Smooth muscle cell (in vitro differentiated cells): ENCODE measurements at regions not wholly inside any gene's neighbourhood (a gene's known extent, or its start where the extent isn't known, plus 50 kb on each side); places are given as distances from the start of the nearest gene placed in this dataset.
A peak's percentile ranks its signal among the peaks of the same experiment; 100 is the strongest.

Source experiments
- DNase-seq: peaks from one replicate; lab custom pipeline; 2025; ENCODE audit not compliant: unreplicated experiment; lab: John Stamatoyannopoulos, UW
- H2AFZ ChIP-seq: fragments of 200-600 bp; sonication (generic); 2 replicates; pipeline ENCODE4 v1.6.0; 2016; ENCODE audit warnings: antibody characterized with exemption, low read depth, mild to moderate bottlenecking
- H3F3A ChIP-seq: fragments of 200-600 bp; sonication (generic); 2 replicates; pipeline ENCODE4 v1.6.0; 2017; ENCODE audit warnings: antibody characterized with exemption, low read depth
- H3K27ac ChIP-seq: fragments of 200-600 bp; sonication (generic); 2 replicates; pipeline ENCODE4 v1.5.1; 2016; ENCODE audit warnings: low read depth, mild to moderate bottlenecking
- H3K27me3 ChIP-seq: fragments of 200-600 bp; sonication (generic); 2 replicates; pipeline ENCODE4 v1.6.1; 2016; ENCODE audit warnings: low read depth, mild to moderate bottlenecking
- H3K36me3 ChIP-seq: fragments of 200-600 bp; sonication (generic); 2 replicates; pipeline ENCODE4 v1.5.1; 2016; ENCODE audit warnings: low read depth
- H3K4me1 ChIP-seq: fragments of 200-600 bp; sonication (generic); 2 replicates; pipeline ENCODE4 v1.5.1; 2016; ENCODE audit warnings: low read depth
- H3K4me2 ChIP-seq: fragments of 200-600 bp; sonication (generic); 2 replicates; pipeline ENCODE4 v1.6.0; 2016; ENCODE audit warnings: mild to moderate bottlenecking
- H3K4me3 ChIP-seq: fragments of 200-600 bp; sonication (generic); 2 replicates; pipeline ENCODE4 v1.5.1; 2016; ENCODE audit warnings: mild to moderate bottlenecking
- H3K79me2 ChIP-seq: fragments of 200-600 bp; sonication (generic); 2 replicates; pipeline ENCODE4 v1.6.0; 2016; ENCODE audit warnings: low read depth, mild to moderate bottlenecking
- H3K9ac ChIP-seq: fragments of 200-600 bp; sonication (generic); 2 replicates; pipeline ENCODE4 v1.6.0; 2016; ENCODE audit warnings: low read depth
- H3K9me3 ChIP-seq: fragments of 200-600 bp; sonication (generic); replicated peaks from 2 replicates; pipeline ENCODE4 v1.5.1; 2016; ENCODE audit warnings: low read depth
- H4K20me1 ChIP-seq: fragments of 200-600 bp; sonication (generic); 2 replicates; pipeline ENCODE4 v1.6.0; 2016; ENCODE audit warnings: low read depth
- CTCF ChIP-seq: fragments of 200-600 bp; sonication (generic); IDR thresholded peaks from 2 replicates; pipeline ENCODE4 v1.5.1; 2017; ENCODE audit warnings: borderline replicate concordance, mild to moderate bottlenecking, antibody characterized with exemption; ENCODE audit not compliant: insufficient read depth, poor library complexity, severe bottlenecking
- WGBS: methylation state at CpG from one replicate; pipeline ENCODE4 v1.1.7; 2016; ENCODE audit warnings: low lambda C conversion rate; 5-methylcytosine and 5-hydroxymethylcytosine counted together

GRCh38 chr2:17422061-17422460, 96.2 kb downstream of the RAD51AP2 start:
- no peak overlapping the region for H3K27ac ChIP-seq

GRCh38 chr2:17416884-17417391, 101.3 kb downstream of the RAD51AP2 start:
- H3K79me2 ChIP-seq: no peaks in the 10 kb centered on the region

More at GRCh38 chr2:17422061-17422460, 96.2 kb downstream of the RAD51AP2 start:
- DNase-seq: no peak
- Histone ChIP-seq H3K4me1 (no peaks in the 10 kb centered on the region), H3K4me3 (no peak overlapping the region), H2AFZ (no peak overlapping the region), H4K20me1 (no peaks in the 10 kb centered on the region), H3K9me3 (no peaks in the 10 kb centered on the region), H3K79me2 (no peaks in the 10 kb centered on the region), H3K4me2 (no peak overlapping the region), H3K27me3 (no peaks in the 10 kb centered on the region), H3K36me3 (no peaks in the 10 kb centered on the region), H3K9ac (no peak overlapping the region), H3F3A (no peaks in the 10 kb centered on the region)
- TF ChIP-seq CTCF: no peak

GRCh38 chr2:17413036-17413435, 105.2 kb downstream of the RAD51AP2 start:
- Histone ChIP-seq H3K4me1 (no peaks in the 10 kb centered on the region), H3F3A (no peaks in the 10 kb centered on the region), H3K36me3 (no peaks in the 10 kb centered on the region), H3K79me2 (no peaks in the 10 kb centered on the region), H3K4me2 (no peak overlapping the region), H3K27ac (no peak overlapping the region), H4K20me1 (no peaks in the 10 kb centered on the region), H3K27me3 (no peaks in the 10 kb centered on the region), H3K9me3 (no peaks in the 10 kb centered on the region), H3K9ac (no peak overlapping the region), H3K4me3 (no peak overlapping the region), H2AFZ (no peak overlapping the region)
- no peak for DNase-seq
- no peak for TF ChIP-seq CTCF
- 88% methylated on average over 1 of the region's 1 CpG for WGBS

More at GRCh38 chr2:17416884-17417391, 101.3 kb downstream of the RAD51AP2 start:
- H3F3A ChIP-seq: no peaks in the 10 kb centered on the region
- peak overlapping the region; percentile 56 for H3K27ac ChIP-seq
- H4K20me1 ChIP-seq: no peaks in the 10 kb centered on the region
- 37% methylated on average over 3 of the region's 3 CpGs for WGBS
- no peak overlapping the region for H2AFZ ChIP-seq
- H3K27me3 ChIP-seq: no peaks in the 10 kb centered on the region
- H3K4me3 ChIP-seq: no peak overlapping the region
- H3K4me2 ChIP-seq: no peak overlapping the region
- no peak for DNase-seq
- H3K4me1 ChIP-seq: no peaks in the 10 kb centered on the region
- no peaks in the 10 kb centered on the region for H3K9me3 ChIP-seq
- TF ChIP-seq CTCF: no peak
- no peak overlapping the region for H3K9ac ChIP-seq
- H3K36me3 ChIP-seq: no peaks in the 10 kb centered on the region

GRCh38 chr2:17401096-17401495, 117.1 kb downstream of the RAD51AP2 start:
- Histone ChIP-seq H3K4me2 (no peak overlapping the region), H3K9me3 (peaks cover 20% of the 10 kb centered on the region), H3K36me3 (no peaks in the 10 kb centered on the region), H3K4me3 (no peak overlapping the region), H2AFZ (no peak overlapping the region), H4K20me1 (no peaks in the 10 kb centered on the region), H3F3A (no peaks in the 10 kb centered on the region), H3K9ac (no peak overlapping the region), H3K27ac (no peak overlapping the region), H3K27me3 (no peaks in the 10 kb centered on the region), H3K4me1 (no peaks in the 10 kb centered on the region), H3K79me2 (no peaks in the 10 kb centered on the region)
- no peak for TF ChIP-seq CTCF
- DNase-seq: no peak
- 78% methylated on average over 1 of the region's 1 CpG for WGBS
